IPS-18a (cell line): ENCODE measurements at regions not wholly inside any gene's neighbourhood (a gene's known extent, or its start where the extent isn't known, plus 50 kb on each side); places are given as distances from the start of the nearest gene placed in this dataset.

ENCODE experiments used
- H3K27ac ChIP-seq: one replicate; pipeline ENCODE4 v1.5.1; 2013; ENCODE audit warnings: low read length
- H3K27me3 ChIP-seq: one replicate; pipeline ENCODE4 v1.6.1; 2013; ENCODE audit warnings: mild to moderate bottlenecking, low read length; ENCODE audit not compliant: control insufficient read depth, insufficient read depth
- H3K36me3 ChIP-seq: one replicate; pipeline ENCODE4 v1.6.1; 2013; ENCODE audit warnings: low read depth, low read length; ENCODE audit not compliant: control insufficient read depth
- H3K4me1 ChIP-seq: one replicate; pipeline ENCODE4 v1.6.1; 2013; ENCODE audit warnings: low read depth, low read length; ENCODE audit not compliant: control insufficient read depth
- H3K4me3 ChIP-seq: one replicate; pipeline ENCODE4 v1.5.1; 2013; ENCODE audit warnings: low read length
- H3K9ac ChIP-seq: one replicate; pipeline ENCODE4 v1.6.1; 2013; ENCODE audit warnings: mild to moderate bottlenecking, low read length, moderate library complexity
- H3K9me3 ChIP-seq: one replicate; pipeline ENCODE4 v1.6.1; 2013; ENCODE audit warnings: low read depth, low read length; ENCODE audit not compliant: control insufficient read depth

DNA sequence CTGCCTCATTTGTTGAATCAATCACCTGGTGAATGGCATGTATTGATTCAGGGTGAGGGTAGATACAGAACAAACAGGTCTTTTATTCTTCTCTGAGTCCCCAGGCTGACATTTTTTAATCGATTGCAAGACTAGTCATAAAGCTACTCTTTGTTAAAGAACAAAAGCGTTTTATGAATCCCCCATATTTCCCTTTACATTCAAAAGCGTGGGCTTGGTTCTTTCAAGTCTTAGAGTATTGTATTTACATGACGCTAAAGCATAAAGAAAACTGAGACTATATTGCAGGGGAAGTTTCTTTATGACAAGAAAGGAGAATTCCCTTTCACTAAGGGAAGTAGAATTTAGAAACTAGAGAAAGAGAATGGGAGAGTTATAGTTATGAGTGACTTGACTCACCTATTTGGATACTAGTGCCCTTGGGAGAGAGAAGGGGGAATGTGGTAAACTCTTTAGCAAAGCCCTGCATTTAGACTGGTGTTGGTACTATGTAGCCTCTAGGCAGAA lies 69.3 kb upstream of the PDE5A start:
- H3K36me3 ChIP-seq: no peaks in the 10 kb centered on the region
- no peaks in the 10 kb centered on the region for H3K4me1 ChIP-seq
- no peaks in the 10 kb centered on the region for H3K27me3 ChIP-seq
- no peaks in the 10 kb centered on the region for H3K9me3 ChIP-seq
- no peak overlapping the region for H3K27ac ChIP-seq
- H3K4me3 ChIP-seq: no peak overlapping the region
- H3K9ac ChIP-seq: no peak overlapping the region

GRCh38 chr4:119696963-119697362 lies 68.4 kb upstream of the PDE5A start:
- no peak overlapping the region for H3K27ac ChIP-seq
- no peaks in the 10 kb centered on the region for H3K27me3 ChIP-seq
- H3K4me1 ChIP-seq: no peaks in the 10 kb centered on the region
- no peaks in the 10 kb centered on the region for H3K36me3 ChIP-seq
- H3K9me3 ChIP-seq: no peaks in the 10 kb centered on the region
- no peak overlapping the region for H3K4me3 ChIP-seq
- H3K9ac ChIP-seq: no peak overlapping the region

- Histone ChIP-seq H3K4me3 (no peak overlapping the region), H3K27me3 (no peaks in the 10 kb centered on the region), H3K36me3 (no peaks in the 10 kb centered on the region), H3K9ac (no peak overlapping the region), H3K4me1 (no peaks in the 10 kb centered on the region), H3K9me3 (peaks cover 5% of the 10 kb centered on the region), H3K27ac (no peak overlapping the region)
These were observed 66.6 kb upstream of the PDE5A start for GRCh38 chr4:119695216-119695615.

DNA sequence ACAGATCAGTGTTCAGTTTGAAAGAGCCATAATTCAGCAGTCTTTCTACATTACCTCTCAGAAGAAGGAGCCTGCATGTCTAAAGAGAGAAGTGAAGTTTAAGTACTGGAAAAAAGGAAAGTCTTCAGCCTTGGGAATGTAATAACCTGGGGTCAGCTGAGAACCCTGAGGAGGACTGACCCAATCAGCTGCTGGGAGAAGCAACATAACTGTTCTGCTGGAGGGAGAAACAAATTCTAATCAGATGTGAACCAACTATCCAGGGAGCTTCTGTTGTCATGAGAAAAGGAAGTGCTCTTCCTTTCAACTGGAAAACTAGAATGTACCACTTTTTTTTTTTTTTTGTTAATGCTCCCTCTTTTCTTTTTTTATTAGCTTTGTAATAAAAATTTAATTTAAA lies 64.5 kb upstream of the PDE5A start:
- Histone ChIP-seq H3K9me3 (peaks cover 5% of the 10 kb centered on the region), H3K27me3 (no peaks in the 10 kb centered on the region), H3K9ac (no peak overlapping the region), H3K4me1 (no peaks in the 10 kb centered on the region), H3K27ac (no peak overlapping the region), H3K36me3 (no peaks in the 10 kb centered on the region), H3K4me3 (no peak overlapping the region)

- H3K4me1 ChIP-seq: no peaks in the 10 kb centered on the region
- no peak overlapping the region for H3K27ac ChIP-seq
- peaks cover 5% of the 10 kb centered on the region for H3K9me3 ChIP-seq
- no peaks in the 10 kb centered on the region for H3K27me3 ChIP-seq
- no peak overlapping the region for H3K9ac ChIP-seq
- no peak overlapping the region for H3K4me3 ChIP-seq
- H3K36me3 ChIP-seq: no peaks in the 10 kb centered on the region
These were observed 63.4 kb upstream of the PDE5A start for GRCh38 chr4:119692001-119692400.

DNA sequence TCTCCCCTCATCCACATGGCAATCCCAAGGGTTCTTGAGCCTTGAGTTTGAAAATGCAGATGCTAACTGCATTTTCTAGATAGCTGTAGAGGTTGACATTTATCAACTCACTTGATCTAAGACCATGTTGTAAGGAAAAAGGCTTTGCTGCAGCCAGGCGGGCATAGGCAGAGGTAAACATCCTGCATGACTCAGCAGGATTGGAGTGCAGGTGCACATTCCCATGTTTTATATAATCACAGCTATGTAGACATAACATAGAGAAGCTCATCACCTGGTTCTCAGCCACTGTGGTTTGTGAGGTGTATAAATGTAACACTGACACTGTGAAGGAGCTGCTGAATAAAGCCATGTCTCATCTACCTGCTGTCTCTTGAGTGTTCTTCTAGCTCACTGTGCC lies 62.3 kb upstream of the PDE5A start:
- Histone ChIP-seq H3K4me1 (no peaks in the 10 kb centered on the region), H3K9me3 (peaks cover 5% of the 10 kb centered on the region), H3K4me3 (no peak overlapping the region), H3K9ac (no peak overlapping the region), H3K36me3 (no peaks in the 10 kb centered on the region), H3K27ac (no peak overlapping the region), H3K27me3 (no peaks in the 10 kb centered on the region)

GRCh38 chr4:119688446-119688845 lies 59.8 kb upstream of the PDE5A start:
- H3K4me1 ChIP-seq: peaks cover 8% of the 10 kb centered on the region

GRCh38 chr4:119684463-119684862 lies 55.9 kb upstream of the PDE5A start:
- H3K27ac ChIP-seq: no peak overlapping the region
- H3K4me3 ChIP-seq: no peak overlapping the region
- H3K27me3 ChIP-seq: no peaks in the 10 kb centered on the region
- H3K36me3 ChIP-seq: no peaks in the 10 kb centered on the region
- no peaks in the 10 kb centered on the region for H3K9me3 ChIP-seq
- H3K4me1 ChIP-seq: peaks cover 8% of the 10 kb centered on the region
- no peak overlapping the region for H3K9ac ChIP-seq

More at GRCh38 chr4:119688446-119688845, 59.8 kb upstream of the PDE5A start:
- Histone ChIP-seq H3K9ac (no peak overlapping the region), H3K27ac (no peak overlapping the region), H3K36me3 (no peaks in the 10 kb centered on the region), H3K27me3 (no peaks in the 10 kb centered on the region), H3K4me3 (no peak overlapping the region), H3K9me3 (peaks cover 5% of the 10 kb centered on the region)

- H3K9me3 ChIP-seq: no peaks in the 10 kb centered on the region
- H3K4me3 ChIP-seq: no peak overlapping the region
- no peaks in the 10 kb centered on the region for H3K36me3 ChIP-seq
- H3K9ac ChIP-seq: no peak overlapping the region
- no peak overlapping the region for H3K27ac ChIP-seq
- H3K27me3 ChIP-seq: no peaks in the 10 kb centered on the region
- H3K4me1 ChIP-seq: peaks cover 8% of the 10 kb centered on the region
These were observed 54.9 kb upstream of the PDE5A start for GRCh38 chr4:119683518-119683917.

DNA sequence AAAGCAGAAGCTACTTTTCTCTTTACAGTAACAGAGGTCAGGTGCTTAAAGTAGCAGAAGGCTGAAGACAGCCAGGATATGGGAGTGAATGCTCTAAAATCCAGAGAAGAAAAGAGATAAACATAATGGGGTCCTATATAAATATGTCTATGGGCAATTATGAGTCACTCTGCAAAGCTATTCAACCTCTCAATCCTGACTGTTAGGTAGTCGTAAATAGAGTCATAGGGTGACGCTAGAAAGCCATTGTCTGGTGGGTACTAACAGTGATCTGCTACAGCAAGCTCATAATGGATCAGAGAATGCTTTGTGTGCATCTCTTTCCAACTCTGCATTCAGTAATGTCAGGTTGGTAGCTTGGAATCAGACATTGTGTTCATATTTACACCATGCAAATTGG lies 53.5 kb upstream of the PDE5A start:
- Histone ChIP-seq H3K4me1 (peaks cover 8% of the 10 kb centered on the region), H3K27ac (no peak overlapping the region), H3K4me3 (no peak overlapping the region), H3K9ac (no peak overlapping the region), H3K36me3 (no peaks in the 10 kb centered on the region), H3K27me3 (no peaks in the 10 kb centered on the region), H3K9me3 (no peaks in the 10 kb centered on the region)

DNA sequence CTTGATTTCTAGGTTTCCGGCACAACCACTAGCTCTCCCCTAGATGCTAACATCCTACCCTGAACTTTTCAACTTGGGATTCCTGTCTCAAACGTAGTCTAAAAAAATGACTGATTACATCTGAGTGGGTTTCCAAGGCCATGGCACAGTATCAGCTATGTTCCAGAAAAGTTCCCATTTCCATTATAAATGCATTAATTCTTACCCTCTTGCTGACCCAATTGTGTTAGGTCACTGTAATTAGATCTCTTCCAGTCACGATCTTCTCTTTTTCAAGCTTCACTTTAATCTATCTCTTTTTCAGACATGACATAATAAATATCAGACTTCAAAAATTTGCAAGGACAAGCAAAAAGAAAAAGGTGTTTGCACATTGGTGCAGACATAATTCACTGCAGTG lies 50.6 kb upstream of the PDE5A start:
- no peaks in the 10 kb centered on the region for H3K9me3 ChIP-seq
- H3K4me1 ChIP-seq: no peaks in the 10 kb centered on the region
- no peak overlapping the region for H3K4me3 ChIP-seq
- no peak overlapping the region for H3K27ac ChIP-seq
- no peak overlapping the region for H3K9ac ChIP-seq
- H3K27me3 ChIP-seq: no peaks in the 10 kb centered on the region
- H3K36me3 ChIP-seq: no peaks in the 10 kb centered on the region

- Histone ChIP-seq H3K27ac (no peak overlapping the region), H3K9me3 (no peaks in the 10 kb centered on the region), H3K36me3 (no peaks in the 10 kb centered on the region), H3K9ac (no peak overlapping the region), H3K4me1 (no peaks in the 10 kb centered on the region), H3K4me3 (no peak overlapping the region), H3K27me3 (no peaks in the 10 kb centered on the region)
These were observed 50.2 kb upstream of the PDE5A start for GRCh38 chr4:119678761-119679160.
